GM21515 (cell line): ENCODE measurements at regions not wholly inside any gene's neighbourhood (a gene's known extent, or its start where the extent isn't known, plus 50 kb on each side); places are given as distances from the start of the nearest gene placed in this dataset.
"Not testable (repeated sequence)": the region's sequence is repeated elsewhere in the genome, so short reads cannot be mapped to it uniquely, and the experiment has no call there.

Experiments
- ATAC-seq: cut with Tn5 transposase; IDR thresholded peaks from one replicate; pipeline ENCODE4 v1.9.1; 2021; ENCODE audit not compliant: unreplicated experiment

- peak; percentile 89 for ATAC-seq
Observed at GRCh38 chr5:68070591-68071281, 144.8 kb upstream of the PIK3R1 start.

GRCh38 chr5:68067976-68068603 is 147.5 kb upstream of the PIK3R1 start:
- ATAC-seq = no peak

GRCh38 chr5:68067291-68067690 is 148.3 kb upstream of the PIK3R1 start:
- ATAC-seq = no peak

- ATAC-seq = no peak
Observed at GRCh38 chr5:68066277-68066955, 149.1 kb upstream of the PIK3R1 start.

GRCh38 chr5:68065321-68065720 is 150.2 kb upstream of the PIK3R1 start:
- ATAC-seq = not testable (repeated sequence)

GRCh38 chr5:68060382-68060781 is 155.2 kb upstream of the PIK3R1 start:
- ATAC-seq = no peak

GRCh38 chr5:68057191-68057590 is 158.4 kb upstream of the PIK3R1 start:
- ATAC-seq = no peak

- ATAC-seq = no peak
Observed at GRCh38 chr5:68055686-68056085, 159.9 kb upstream of the PIK3R1 start.

GRCh38 chr5:68054638-68055037 is 160.9 kb upstream of the PIK3R1 start:
- no peak for ATAC-seq

- ATAC-seq = no peak
Observed at GRCh38 chr5:68053202-68053601, 162.4 kb upstream of the PIK3R1 start.

GRCh38 chr5:68049053-68049713 is 166.4 kb upstream of the PIK3R1 start:
- no peak for ATAC-seq

GRCh38 chr5:68048516-68048915 is 167.0 kb upstream of the PIK3R1 start:
- no peak for ATAC-seq

- not testable (repeated sequence) for ATAC-seq
Observed at GRCh38 chr5:68048054-68048453, 167.5 kb upstream of the PIK3R1 start.

- no peak for ATAC-seq
Observed at GRCh38 chr5:68047035-68047434, 168.5 kb upstream of the PIK3R1 start.

GRCh38 chr5:68046445-68046844 is 169.1 kb upstream of the PIK3R1 start:
- ATAC-seq = no peak

- ATAC-seq = peak; percentile 89
Observed at GRCh38 chr5:68041293-68041692, 174.3 kb upstream of the PIK3R1 start.

- no peak for ATAC-seq
Observed at GRCh38 chr5:68037546-68037945, 178.0 kb upstream of the PIK3R1 start.

- no peak for ATAC-seq
Observed at GRCh38 chr5:68033961-68034571, 181.5 kb upstream of the PIK3R1 start.

- ATAC-seq = no peak
Observed at GRCh38 chr5:68033029-68033428, 182.5 kb upstream of the PIK3R1 start.

GRCh38 chr5:68032216-68032762 is 183.3 kb upstream of the PIK3R1 start:
- ATAC-seq = no peak

- no peak for ATAC-seq
Observed at GRCh38 chr5:68028131-68028727, 187.3 kb upstream of the PIK3R1 start.
